ENCODE measurements at regions not wholly inside any gene's neighbourhood (a gene's known extent, or its start where the extent isn't known, plus 50 kb on each side); places are given as distances from the start of the nearest gene placed in this dataset.

- no peaks in the 10 kb centered on the region for H3K4me1 ChIP-seq (ENCODE audit: control insufficient read depth, insufficient read depth, low read length, poor library complexity, severe bottlenecking)
- Mint-ChIP-seq H3K4me3 (no peak overlapping the region), H3K27ac (no peak overlapping the region), H3K27me3 (peaks cover 15% of the 10 kb centered on the region), H3K9me3 (peaks cover 0 to 3% (median 0%) of the 10 kb centered on the region in 7 donors), H3K4me1 (no peaks in the 10 kb centered on the region), H3K36me3 (no peaks in the 10 kb centered on the region)
- DNase-seq (no peak), ATAC-seq (ENCODE audit: low read depth in 2 of 2) (no peak)
- H3K9me3 ChIP-seq (ENCODE audit: control insufficient read depth in 2 of 2, low read length in 2 of 2): no peaks in the 10 kb centered on the region
- peaks cover 8% of the 10 kb centered on the region for H3K27me3 ChIP-seq (ENCODE audit: control insufficient read depth, insufficient read depth, low read length)
- H3K4me3 ChIP-seq (ENCODE audit: low read depth, low read length): no peak overlapping the region
- H3K36me3 ChIP-seq (ENCODE audit: control insufficient read depth, insufficient read depth, low read length): no peaks in the 10 kb centered on the region
- H3K27ac ChIP-seq (ENCODE audit: insufficient read depth, low read length, poor library complexity, severe bottlenecking): no peak overlapping the region
Measured at GRCh38 chr1:30023339-30024022, 699.9 kb downstream of the MATN1 start.

- no peak for ATAC-seq (ENCODE audit: low read depth in 2 of 2)
- H3K36me3 Mint-ChIP-seq: no peaks in the 10 kb centered on the region
- peaks cover 11% of the 10 kb centered on the region for H3K27me3 Mint-ChIP-seq
- H3K27me3 ChIP-seq (ENCODE audit: control insufficient read depth, insufficient read depth, low read length): no peaks in the 10 kb centered on the region
- H3K9me3 Mint-ChIP-seq: peaks cover 0 to 4% (median 0%) of the 10 kb centered on the region in 7 donors
- DNase-seq: no peak
- H3K4me3 Mint-ChIP-seq: no peak overlapping the region
- no peak overlapping the region for H3K27ac Mint-ChIP-seq
- H3K4me1 ChIP-seq (ENCODE audit: control insufficient read depth, insufficient read depth, low read length, poor library complexity, severe bottlenecking): no peaks in the 10 kb centered on the region
- no peaks in the 10 kb centered on the region for H3K36me3 ChIP-seq (ENCODE audit: control insufficient read depth, insufficient read depth, low read length)
- H3K4me3 ChIP-seq (ENCODE audit: low read depth, low read length): no peak overlapping the region
- no peak overlapping the region for H3K27ac ChIP-seq (ENCODE audit: insufficient read depth, low read length, poor library complexity, severe bottlenecking)
- H3K9me3 ChIP-seq (ENCODE audit: control insufficient read depth in 2 of 2, low read length in 2 of 2): no peaks in the 10 kb centered on the region
- no peaks in the 10 kb centered on the region for H3K4me1 Mint-ChIP-seq
Measured at GRCh38 chr1:30014031-30014430, 709.4 kb downstream of the MATN1 start.

DNA sequence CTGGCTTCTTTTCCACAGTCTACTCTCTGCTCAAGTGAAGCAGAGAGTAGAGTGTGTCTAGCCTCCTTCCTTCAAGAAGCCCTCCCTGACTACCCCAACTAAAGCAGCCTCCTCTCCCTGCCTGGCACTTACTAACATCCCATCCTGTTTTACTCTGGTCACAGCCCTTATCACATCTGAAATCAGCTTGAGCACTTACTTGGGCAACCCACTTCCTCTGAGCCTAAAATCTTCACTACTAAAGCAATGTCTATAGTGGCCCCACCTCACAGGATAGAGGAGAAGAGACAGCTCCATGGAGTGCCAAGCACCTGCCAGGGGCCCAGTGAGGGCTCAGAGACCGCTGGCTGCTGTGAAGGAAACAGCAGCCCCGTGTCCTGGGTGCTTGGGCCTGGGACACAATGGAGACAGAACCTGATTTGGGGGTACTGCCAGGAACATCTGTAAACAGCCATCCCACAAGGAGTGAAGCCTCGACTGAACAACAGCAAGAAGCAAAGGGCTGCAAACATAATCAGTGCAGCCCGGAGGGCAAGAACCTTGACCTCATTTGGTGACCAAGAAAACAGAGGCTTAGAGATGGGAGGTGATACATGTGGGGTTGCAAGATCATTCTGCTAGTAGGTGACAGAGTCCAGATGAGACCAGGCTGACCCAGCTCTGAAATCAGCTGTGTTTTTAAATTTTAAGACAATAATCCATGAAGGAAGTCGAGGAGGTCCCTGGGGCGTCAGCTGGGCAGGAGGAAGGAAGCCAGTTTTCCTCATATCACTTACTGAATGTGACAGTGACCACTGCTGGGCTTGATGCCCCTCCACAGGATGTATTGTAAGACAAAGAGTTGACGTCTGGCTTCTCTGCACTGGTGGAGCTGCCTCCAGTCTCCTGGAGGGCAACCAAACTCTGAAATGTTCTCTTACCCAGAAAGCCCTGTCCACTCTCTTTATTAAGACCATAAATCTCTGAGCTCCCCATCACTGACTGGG lies 710.6 kb downstream of the MATN1 start:
- ATAC-seq (ENCODE audit: low read depth in 2 of 2) (no peak), DNase-seq (peak in 1 of 3 donors; percentile 5)
- no peak overlapping the region for H3K27ac ChIP-seq (ENCODE audit: insufficient read depth, low read length, poor library complexity, severe bottlenecking)
- no peaks in the 10 kb centered on the region for H3K27me3 ChIP-seq (ENCODE audit: control insufficient read depth, insufficient read depth, low read length)
- Mint-ChIP-seq H3K9me3 (peaks cover 0 to 3% (median 0%) of the 10 kb centered on the region in 7 donors), H3K27ac (no peak overlapping the region), H3K36me3 (no peaks in the 10 kb centered on the region), H3K4me3 (no peak overlapping the region), H3K27me3 (peaks cover 5% of the 10 kb centered on the region), H3K4me1 (no peaks in the 10 kb centered on the region)
- H3K4me1 ChIP-seq (ENCODE audit: control insufficient read depth, insufficient read depth, low read length, poor library complexity, severe bottlenecking): no peaks in the 10 kb centered on the region
- H3K9me3 ChIP-seq (ENCODE audit: control insufficient read depth in 2 of 2, low read length in 2 of 2): no peaks in the 10 kb centered on the region
- H3K36me3 ChIP-seq (ENCODE audit: control insufficient read depth, insufficient read depth, low read length): no peaks in the 10 kb centered on the region
- H3K4me3 ChIP-seq (ENCODE audit: low read depth, low read length): no peak overlapping the region

DNA sequence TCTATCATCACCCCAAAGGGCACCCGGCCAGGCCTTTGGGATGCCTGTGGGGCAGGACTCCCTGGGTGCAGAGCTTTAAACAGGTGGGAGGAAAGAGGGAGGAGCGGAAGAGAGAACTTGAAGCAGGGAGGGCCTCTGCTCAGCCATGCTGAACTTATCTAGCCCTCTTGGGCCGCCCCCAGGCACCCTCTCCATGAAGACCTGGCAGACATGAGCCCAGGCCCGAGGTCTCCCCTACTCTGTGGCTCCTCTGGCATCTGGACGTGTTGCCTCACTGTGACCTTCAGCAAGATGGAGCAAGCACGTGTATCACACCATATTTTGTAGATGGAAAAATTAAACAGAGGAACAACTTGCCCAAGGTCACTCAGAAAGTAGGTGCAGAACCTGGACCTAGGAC lies 711.4 kb downstream of the MATN1 start:
- Mint-ChIP-seq H3K27me3 (peaks cover 5% of the 10 kb centered on the region), H3K9me3 (peaks cover 0 to 1% (median 0%) of the 10 kb centered on the region in 7 donors)

DNA sequence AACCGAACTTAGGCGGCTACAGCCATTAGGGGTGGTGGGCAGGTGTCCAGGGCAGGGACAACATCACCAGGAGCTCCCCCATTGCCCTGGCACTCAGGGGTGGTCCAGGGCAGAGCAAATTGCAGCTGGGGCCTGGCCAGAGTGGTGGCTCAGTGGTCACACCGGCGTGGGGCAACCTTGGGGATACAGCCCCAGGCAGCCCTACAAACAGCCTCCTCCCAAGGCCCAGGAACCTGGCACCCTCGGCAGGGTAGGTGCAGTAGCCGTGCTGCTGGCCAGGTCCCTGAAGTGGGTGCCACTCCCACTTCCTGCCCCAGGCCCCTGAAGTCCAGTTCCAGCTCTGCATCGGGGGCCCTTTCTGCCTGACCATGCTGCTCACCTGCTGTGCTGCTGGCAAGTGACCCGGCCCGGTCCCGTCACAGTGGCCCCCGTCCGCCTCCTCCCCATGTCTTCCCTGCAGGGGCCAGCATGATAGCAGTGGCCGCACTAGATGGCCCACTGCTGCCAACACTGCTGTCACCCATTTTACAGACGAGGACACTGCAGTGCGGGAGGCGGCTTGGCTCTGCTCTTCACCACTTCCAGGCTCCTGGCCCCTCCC lies 712.8 kb downstream of the MATN1 start:
- Mint-ChIP-seq H3K4me1 (no peaks in the 10 kb centered on the region), H3K36me3 (no peaks in the 10 kb centered on the region), H3K27ac (no peak overlapping the region), H3K27me3 (peaks cover 5% of the 10 kb centered on the region), H3K4me3 (no peak overlapping the region), H3K9me3 (peaks cover 0 to 2% (median 0%) of the 10 kb centered on the region in 7 donors)
- Histone ChIP-seq H3K4me3 (ENCODE audit: low read depth, low read length) (no peak overlapping the region), H3K4me1 (ENCODE audit: control insufficient read depth, insufficient read depth, low read length, poor library complexity, severe bottlenecking) (no peaks in the 10 kb centered on the region), H3K36me3 (ENCODE audit: control insufficient read depth, insufficient read depth, low read length) (no peaks in the 10 kb centered on the region), H3K27me3 (ENCODE audit: control insufficient read depth, insufficient read depth, low read length) (no peaks in the 10 kb centered on the region), H3K27ac (ENCODE audit: insufficient read depth, low read length, poor library complexity, severe bottlenecking) (no peak overlapping the region), H3K9me3 (ENCODE audit: control insufficient read depth in 2 of 2, low read length in 2 of 2) (no peaks in the 10 kb centered on the region)
- no peak for ATAC-seq (ENCODE audit: low read depth in 2 of 2)
- DNase-seq: no peak

More for the DNA sequence above, 711.4 kb downstream of the MATN1 start:
- Histone ChIP-seq H3K4me1 (ENCODE audit: control insufficient read depth, insufficient read depth, low read length, poor library complexity, severe bottlenecking) (no peaks in the 10 kb centered on the region), H3K4me3 (ENCODE audit: low read depth, low read length) (no peak overlapping the region), H3K27me3 (ENCODE audit: control insufficient read depth, insufficient read depth, low read length) (no peaks in the 10 kb centered on the region), H3K27ac (ENCODE audit: insufficient read depth, low read length, poor library complexity, severe bottlenecking) (no peak overlapping the region), H3K9me3 (ENCODE audit: control insufficient read depth in 2 of 2, low read length in 2 of 2) (no peaks in the 10 kb centered on the region), H3K36me3 (ENCODE audit: control insufficient read depth, insufficient read depth, low read length) (no peaks in the 10 kb centered on the region)
- ATAC-seq (ENCODE audit: low read depth in 2 of 2) (no peak), DNase-seq (no peak)
- Mint-ChIP-seq H3K4me3 (no peak overlapping the region), H3K4me1 (no peaks in the 10 kb centered on the region), H3K27ac (no peak overlapping the region), H3K36me3 (no peaks in the 10 kb centered on the region)

GRCh38 chr1:30009720-30010119 lies 713.7 kb downstream of the MATN1 start:
- Mint-ChIP-seq H3K4me3 (no peak overlapping the region), H3K4me1 (no peaks in the 10 kb centered on the region), H3K27ac (no peak overlapping the region), H3K9me3 (peaks cover 0 to 2% (median 0%) of the 10 kb centered on the region in 7 donors), H3K36me3 (no peaks in the 10 kb centered on the region), H3K27me3 (peaks cover 5% of the 10 kb centered on the region)
- ATAC-seq (ENCODE audit: low read depth in 2 of 2) (no peak), DNase-seq (no peak)
- H3K4me1 ChIP-seq (ENCODE audit: control insufficient read depth, insufficient read depth, low read length, poor library complexity, severe bottlenecking): no peaks in the 10 kb centered on the region
- H3K27me3 ChIP-seq (ENCODE audit: control insufficient read depth, insufficient read depth, low read length): no peaks in the 10 kb centered on the region
- no peak overlapping the region for H3K4me3 ChIP-seq (ENCODE audit: low read depth, low read length)
- H3K9me3 ChIP-seq (ENCODE audit: control insufficient read depth in 2 of 2, low read length in 2 of 2): no peaks in the 10 kb centered on the region
- no peak overlapping the region for H3K27ac ChIP-seq (ENCODE audit: insufficient read depth, low read length, poor library complexity, severe bottlenecking)
- no peaks in the 10 kb centered on the region for H3K36me3 ChIP-seq (ENCODE audit: control insufficient read depth, insufficient read depth, low read length)

GRCh38 chr1:30008998-30009657 lies 714.3 kb downstream of the MATN1 start:
- Mint-ChIP-seq H3K36me3 (no peaks in the 10 kb centered on the region), H3K4me3 (no peak overlapping the region), H3K27ac (no peak overlapping the region), H3K9me3 (peaks cover 0 to 2% (median 0%) of the 10 kb centered on the region in 7 donors), H3K27me3 (peaks cover 5% of the 10 kb centered on the region), H3K4me1 (no peaks in the 10 kb centered on the region)
- no peaks in the 10 kb centered on the region for H3K9me3 ChIP-seq (ENCODE audit: control insufficient read depth in 2 of 2, low read length in 2 of 2)
- no peak for ATAC-seq (ENCODE audit: low read depth in 2 of 2)
- no peaks in the 10 kb centered on the region for H3K36me3 ChIP-seq (ENCODE audit: control insufficient read depth, insufficient read depth, low read length)
- no peak for DNase-seq
- no peak overlapping the region for H3K27ac ChIP-seq (ENCODE audit: insufficient read depth, low read length, poor library complexity, severe bottlenecking)
- no peaks in the 10 kb centered on the region for H3K4me1 ChIP-seq (ENCODE audit: control insufficient read depth, insufficient read depth, low read length, poor library complexity, severe bottlenecking)
- no peaks in the 10 kb centered on the region for H3K27me3 ChIP-seq (ENCODE audit: control insufficient read depth, insufficient read depth, low read length)
- H3K4me3 ChIP-seq (ENCODE audit: low read depth, low read length): no peak overlapping the region
